ENCODE measurements at regions not wholly inside any gene's neighbourhood (a gene's known extent, or its start where the extent isn't known, plus 50 kb on each side); places are given as distances from the start of the nearest gene placed in this dataset.

- TF ChIP-seq, protein P1, sequence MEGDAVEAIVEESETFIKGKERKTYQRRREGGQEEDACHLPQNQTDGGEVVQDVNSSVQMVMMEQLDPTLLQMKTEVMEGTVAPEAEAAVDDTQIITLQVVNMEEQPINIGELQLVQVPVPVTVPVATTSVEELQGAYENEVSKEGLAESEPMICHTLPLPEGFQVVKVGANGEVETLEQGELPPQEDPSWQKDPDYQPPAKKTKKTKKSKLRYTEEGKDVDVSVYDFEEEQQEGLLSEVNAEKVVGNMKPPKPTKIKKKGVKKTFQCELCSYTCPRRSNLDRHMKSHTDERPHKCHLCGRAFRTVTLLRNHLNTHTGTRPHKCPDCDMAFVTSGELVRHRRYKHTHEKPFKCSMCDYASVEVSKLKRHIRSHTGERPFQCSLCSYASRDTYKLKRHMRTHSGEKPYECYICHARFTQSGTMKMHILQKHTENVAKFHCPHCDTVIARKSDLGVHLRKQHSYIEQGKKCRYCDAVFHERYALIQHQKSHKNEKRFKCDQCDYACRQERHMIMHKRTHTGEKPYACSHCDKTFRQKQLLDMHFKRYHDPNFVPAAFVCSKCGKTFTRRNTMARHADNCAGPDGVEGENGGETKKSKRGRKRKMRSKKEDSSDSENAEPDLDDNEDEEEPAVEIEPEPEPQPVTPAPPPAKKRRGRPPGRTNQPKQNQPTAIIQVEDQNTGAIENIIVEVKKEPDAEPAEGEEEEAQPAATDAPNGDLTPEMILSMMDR (IDR thresholded peaks at IDR 0.05; ENCODE audit: insufficient read depth in 1 of 2, low read depth in 1 of 2, low read length in 1 of 2, severe bottlenecking in 1 of 2, unreplicated experiment in 1 of 2) = no peak
- H3K4me1 Mint-ChIP-seq (ENCODE audit: low read depth, unreplicated experiment) = no peaks in the 10 kb centered on the region
- ChIA-PET CTCF (no interaction called here), POLR2A (no interaction called here)
- no peaks in the 10 kb centered on the region for H3K27me3 Mint-ChIP-seq (ENCODE audit: insufficient read depth, unreplicated experiment)
- no peak overlapping the region for H3K27ac Mint-ChIP-seq (ENCODE audit: unreplicated experiment)
- H3K9me3 Mint-ChIP-seq (ENCODE audit: unreplicated experiment) = no peaks in the 10 kb centered on the region
- no peak overlapping the region for H3K4me3 Mint-ChIP-seq (ENCODE audit: unreplicated experiment)
- Histone ChIP-seq H3K27me3 (replicated peaks; ENCODE audit: control insufficient read depth, insufficient read depth, low read length) (no peaks in the 10 kb centered on the region), H3K4me1 (no peaks in the 10 kb centered on the region), H3K9me3 (no peaks in the 10 kb centered on the region), H3K36me3 (ENCODE audit: control insufficient read depth, insufficient read depth, low read length) (no peaks in the 10 kb centered on the region), H3K4me3 (ENCODE audit: low read depth, low read length) (no peak overlapping the region)
- intact Hi-C loops (cut with micrococcal nuclease; ENCODE audit: unreplicated experiment) = no loop called here
- no peaks in the 10 kb centered on the region for H3K36me3 Mint-ChIP-seq (ENCODE audit: insufficient read depth, unreplicated experiment)
- no TSS peak for BruUV-seq (replicated peaks)
- DNase-seq = no peak
Observed at GRCh38 chr4:171534391-171534790, 278.8 kb upstream of the GALNTL6 start.

GRCh38 chr4:171532968-171533367, 280.2 kb upstream of the GALNTL6 start:
- H3K4me3 Mint-ChIP-seq (ENCODE audit: unreplicated experiment) = no peak overlapping the region
- BruUV-seq (replicated peaks) = no TSS peak
- intact Hi-C loops (cut with micrococcal nuclease; ENCODE audit: unreplicated experiment) = no loop called here
- no peaks in the 10 kb centered on the region for H3K4me1 ChIP-seq
- no peaks in the 10 kb centered on the region for H3K36me3 Mint-ChIP-seq (ENCODE audit: insufficient read depth, unreplicated experiment)
- H3K9me3 ChIP-seq = no peaks in the 10 kb centered on the region
- no peaks in the 10 kb centered on the region for H3K27me3 ChIP-seq (replicated peaks; ENCODE audit: control insufficient read depth, insufficient read depth, low read length)
- CTCF ChIA-PET = no interaction called here
- TF ChIP-seq, protein P1 (IDR thresholded peaks at IDR 0.05; ENCODE audit: insufficient read depth in 1 of 2, low read depth in 1 of 2, low read length in 1 of 2, severe bottlenecking in 1 of 2, unreplicated experiment in 1 of 2) = no peak
- no peak overlapping the region for H3K27ac Mint-ChIP-seq (ENCODE audit: unreplicated experiment)
- POLR2A ChIA-PET = no interaction called here
- H3K36me3 ChIP-seq (ENCODE audit: control insufficient read depth, insufficient read depth, low read length) = no peaks in the 10 kb centered on the region
- no peak for DNase-seq
- no peaks in the 10 kb centered on the region for H3K9me3 Mint-ChIP-seq (ENCODE audit: unreplicated experiment)
- no peaks in the 10 kb centered on the region for H3K27me3 Mint-ChIP-seq (ENCODE audit: insufficient read depth, unreplicated experiment)
- no peak overlapping the region for H3K4me3 ChIP-seq (ENCODE audit: low read depth, low read length)
- H3K4me1 Mint-ChIP-seq (ENCODE audit: low read depth, unreplicated experiment) = no peaks in the 10 kb centered on the region

- CTCF ChIA-PET = no interaction called here
- no peak for DNase-seq
- no TSS peak for BruUV-seq (replicated peaks)
- no peaks in the 10 kb centered on the region for H3K27me3 ChIP-seq (replicated peaks; ENCODE audit: control insufficient read depth, insufficient read depth, low read length)
- no peaks in the 10 kb centered on the region for H3K36me3 Mint-ChIP-seq (ENCODE audit: insufficient read depth, unreplicated experiment)
- H3K4me3 ChIP-seq (ENCODE audit: low read depth, low read length) = no peak overlapping the region
- intact Hi-C loops (cut with micrococcal nuclease; ENCODE audit: unreplicated experiment) = no loop called here
- H3K27ac Mint-ChIP-seq (ENCODE audit: unreplicated experiment) = no peak overlapping the region
- TF ChIP-seq, protein P1 (IDR thresholded peaks at IDR 0.05; ENCODE audit: insufficient read depth in 1 of 2, low read depth in 1 of 2, low read length in 1 of 2, severe bottlenecking in 1 of 2, unreplicated experiment in 1 of 2) = no peak
- H3K4me1 ChIP-seq = no peaks in the 10 kb centered on the region
- no peaks in the 10 kb centered on the region for H3K27me3 Mint-ChIP-seq (ENCODE audit: insufficient read depth, unreplicated experiment)
- H3K4me1 Mint-ChIP-seq (ENCODE audit: low read depth, unreplicated experiment) = no peaks in the 10 kb centered on the region
- H3K9me3 ChIP-seq = no peaks in the 10 kb centered on the region
- H3K4me3 Mint-ChIP-seq (ENCODE audit: unreplicated experiment) = no peak overlapping the region
- H3K9me3 Mint-ChIP-seq (ENCODE audit: unreplicated experiment) = no peaks in the 10 kb centered on the region
- POLR2A ChIA-PET = no interaction called here
- no peaks in the 10 kb centered on the region for H3K36me3 ChIP-seq (ENCODE audit: control insufficient read depth, insufficient read depth, low read length)
Observed at GRCh38 chr4:171524903-171525302, 288.3 kb upstream of the GALNTL6 start.
